H1 (cell line): ENCODE measurements at regions not wholly inside any gene's neighbourhood (a gene's known extent, or its start where the extent isn't known, plus 50 kb on each side); places are given as distances from the start of the nearest gene placed in this dataset.

Source experiments
- CTCF ChIA-PET: fragments of 300-600 bp; sonication (Branson Sonifier 250); formaldehyde crosslinking; loops from one replicate; lab custom pipeline; 2021; ENCODE audit not compliant: partially characterized antibody; lab: Charles Lee
- POLR2A ChIA-PET: fragments of 300-600 bp; sonication (Branson Sonifier 250); formaldehyde crosslinking; loops from one replicate; lab custom pipeline; 2021; ENCODE audit warnings: inconsistent platforms; ENCODE audit not compliant: partially characterized antibody; lab: Charles Lee
- DNase-seq, 2 experiments: peaks; one replicate each; pipeline versions ENCODE4 v3.0.0 to v3.0.0-alpha.2; 2010 to 2022; ENCODE audit warnings: low spot score in 2 of 2, low read depth in 1 of 2, mixed read lengths in 1 of 2
- FAIRE-seq: peaks from 2 replicates; lab custom pipeline; 2011; peaks lifted over from hg19 to GRCh38; lab: Jason Lieb, UNC
- H2AFZ ChIP-seq: 2 replicates; pipeline ENCODE4 v1.8.1; 2012; ENCODE audit warnings: low read length, inconsistent platforms
- H2AK5ac ChIP-seq: 2 replicates; pipeline ENCODE4 v1.6.1; 2013; ENCODE audit warnings: low read depth, low read length
- H2BK120ac ChIP-seq: replicated peaks from 2 replicates; pipeline ENCODE3; 2013; ENCODE audit warnings: low read depth, low read length, inconsistent platforms
- H2BK12ac ChIP-seq: 2 replicates; pipeline ENCODE4 v1.6.1; 2013; ENCODE audit warnings: low read depth, low read length
- H2BK15ac ChIP-seq: 2 replicates; pipeline ENCODE4 v1.6.1; 2013; ENCODE audit warnings: low read length
- H2BK20ac ChIP-seq: 2 replicates; pipeline ENCODE4 v1.6.1; 2013; ENCODE audit warnings: low read length
- H2BK5ac ChIP-seq: 2 replicates; pipeline ENCODE4 v1.6.1; 2013; ENCODE audit warnings: low read depth, low read length
- H3K14ac ChIP-seq: 2 replicates; pipeline ENCODE4 v1.6.1; 2013; ENCODE audit warnings: inconsistent platforms; ENCODE audit not compliant: insufficient read length
- H3K18ac ChIP-seq: 2 replicates; pipeline ENCODE4 v1.6.1; 2013; ENCODE audit warnings: low read length; ENCODE audit errors: extremely low read depth
- H3K23ac ChIP-seq: 2 replicates; pipeline ENCODE4 v1.6.1; 2013; ENCODE audit warnings: inconsistent platforms; ENCODE audit not compliant: insufficient read length
- H3K23me2 ChIP-seq: 2 replicates; pipeline ENCODE4 v1.6.1; 2013; ENCODE audit warnings: low read depth, low read length
- H3K27ac ChIP-seq: 2 replicates; pipeline ENCODE4 v1.6.1; 2011; ENCODE audit warnings: low read depth, low read length, inconsistent platforms
- H3K27me3 ChIP-seq, 4 experiments: replicated peaks in 1 of 4; 1 replicate in 1 of 4; 2 replicates in 3 of 4; pipeline versions ENCODE4 v1.6.1 to v1.8.1; 2011 to 2013; ENCODE audit warnings: low read length in 3 of 4, mild to moderate bottlenecking in 3 of 4, inconsistent platforms in 2 of 4, mixed read lengths in 2 of 4, moderate library complexity in 1 of 4; ENCODE audit not compliant: control insufficient read depth in 3 of 4, insufficient read depth in 3 of 4; ENCODE audit errors: extremely low read depth in 1 of 4
- H3K36me3 ChIP-seq, 4 experiments: 2 replicates each; pipeline versions ENCODE4 v1.6.1 to v1.8.1; 2011 to 2013; ENCODE audit warnings: mild to moderate bottlenecking in 4 of 4, low read length in 3 of 4, moderate library complexity in 2 of 4, control low read depth in 1 of 4, inconsistent platforms in 1 of 4; ENCODE audit not compliant: insufficient read depth in 4 of 4, control insufficient read depth in 2 of 4
- H3K4ac ChIP-seq: replicated peaks from 2 replicates; pipeline ENCODE3; 2013; ENCODE audit warnings: low read length, low read depth, mixed read lengths, inconsistent platforms; ENCODE audit not compliant: insufficient read length
- H3K4me1 ChIP-seq, 4 experiments: replicated peaks in 1 of 4; 1 replicate in 1 of 4; 2 replicates in 3 of 4; pipeline versions ENCODE4 v1.6.1 to v1.8.1; 2011 to 2013; ENCODE audit warnings: low read length in 3 of 4, inconsistent platforms in 2 of 4, mixed read lengths in 1 of 4; ENCODE audit not compliant: insufficient read depth in 4 of 4, control insufficient read depth in 3 of 4
- H3K4me2 ChIP-seq, 2 experiments: 2 replicates each; pipeline versions ENCODE4 v1.6.1 to v1.8.1; 2011 to 2013; ENCODE audit warnings: low read depth in 2 of 2, low read length in 2 of 2, control low read depth in 1 of 2, inconsistent platforms in 1 of 2, mild to moderate bottlenecking in 1 of 2; ENCODE audit not compliant: insufficient read depth in 1 of 2
- H3K4me3 ChIP-seq, 4 experiments: fragments of 200-600, 300-600 bp in 1 of 4; sonication (generic), shearing (Covaris generic), sonication (Bioruptor Twin) in 1 of 4; 2 replicates each; pipeline versions ENCODE4 v1.5.1 to v1.8.1; 2011 to 2016; ENCODE audit warnings: low read length in 4 of 4, low read depth in 3 of 4, control low read depth in 2 of 4, inconsistent platforms in 2 of 4, mild to moderate bottlenecking in 2 of 4, mixed read lengths in 1 of 4, moderate library complexity in 1 of 4; ENCODE audit not compliant: insufficient read depth in 2 of 4; ENCODE audit errors: extremely low read depth in 1 of 4
- H3K56ac ChIP-seq: replicated peaks from 2 replicates; pipeline ENCODE3; 2013; ENCODE audit warnings: low read depth, mild to moderate bottlenecking, mixed read lengths, low read length, inconsistent platforms; ENCODE audit not compliant: insufficient read length
- H3K79me1 ChIP-seq: 2 replicates; pipeline ENCODE4 v1.6.1; 2013; ENCODE audit warnings: low read depth, low read length, control low read depth
- H3K79me2 ChIP-seq, 2 experiments: 2 replicates each; pipeline versions ENCODE4 v1.6.1 to v1.8.1; 2012 to 2013; ENCODE audit warnings: low read length in 2 of 2, mild to moderate bottlenecking in 2 of 2, inconsistent platforms in 1 of 2; ENCODE audit not compliant: insufficient read depth in 2 of 2, control insufficient read depth in 1 of 2
- H3K9ac ChIP-seq, 4 experiments: replicated peaks in 1 of 4; 1 replicate in 1 of 4; 2 replicates in 3 of 4; pipeline versions ENCODE4 v1.6.1 to v1.8.1; 2011 to 2013; ENCODE audit warnings: low read depth in 3 of 4, low read length in 3 of 4, control low read depth in 2 of 4, mild to moderate bottlenecking in 2 of 4, moderate library complexity in 2 of 4, inconsistent platforms in 1 of 4; ENCODE audit errors: extremely low read depth in 1 of 4
- H3K9me3 ChIP-seq, 2 experiments: 2 replicates each; pipeline versions ENCODE4 v1.6.1 to v1.8.1; 2012 to 2013; ENCODE audit warnings: mild to moderate bottlenecking in 2 of 2, moderate library complexity in 2 of 2, control low read depth in 1 of 2, inconsistent platforms in 1 of 2, low read depth in 1 of 2, low read length in 1 of 2, mixed read lengths in 1 of 2; ENCODE audit not compliant: insufficient read depth in 2 of 2
- H4K20me1 ChIP-seq, 2 experiments: replicated peaks in 1 of 2; 2 replicates each; pipeline versions ENCODE3 to v1.8.1; 2011 to 2013; ENCODE audit warnings: inconsistent platforms in 2 of 2, low read length in 2 of 2, mild to moderate bottlenecking in 1 of 2; ENCODE audit not compliant: insufficient read depth in 2 of 2, control insufficient read depth in 1 of 2
- H4K5ac ChIP-seq: 2 replicates; pipeline ENCODE4 v1.6.1; 2013; ENCODE audit warnings: low read length, low read depth, mixed read lengths, inconsistent platforms; ENCODE audit not compliant: insufficient read length
- H4K8ac ChIP-seq: 2 replicates; pipeline ENCODE4 v1.8.0; 2013; ENCODE audit warnings: mild to moderate bottlenecking, moderate library complexity, low read length, inconsistent platforms; ENCODE audit not compliant: insufficient read depth; ENCODE audit errors: extremely low read depth
- H4K91ac ChIP-seq: replicated peaks from 2 replicates; pipeline ENCODE3; 2013; ENCODE audit warnings: low read length, mixed read lengths, inconsistent platforms; ENCODE audit not compliant: insufficient read length
- TEAD4 ChIP-seq: IDR thresholded peaks from 2 replicates; pipeline ENCODE4 v1.6.1; 2012; ENCODE audit warnings: low read depth, low read length, inconsistent platforms, mixed read lengths
- WGBS, 2 experiments: shearing (Covaris generic) in 1 of 2; methylation state at CpG; one replicate each; pipeline versions ENCODE4 v1.1.6 to v1.1.7; 2013 to 2015; ENCODE audit warnings: low lambda C conversion rate in 2 of 2, mixed read lengths in 2 of 2, inconsistent platforms in 1 of 2, low coverage in 1 of 2, missing lambda C conversion rate in 1 of 2; ENCODE audit not compliant: insufficient replicate concordance in 2 of 2, insufficient coverage in 1 of 2, insufficient read length in 1 of 2; ENCODE audit errors: extremely low coverage in 1 of 2, missing lambda C conversion rate in 1 of 2; 5-methylcytosine and 5-hydroxymethylcytosine counted together
- TF ChIP-seq, protein P1 (sequence below): IDR thresholded peaks from 2 replicates; pipeline ENCODE4 v1.6.1; 2012; ENCODE audit warnings: inconsistent platforms

DNA sequence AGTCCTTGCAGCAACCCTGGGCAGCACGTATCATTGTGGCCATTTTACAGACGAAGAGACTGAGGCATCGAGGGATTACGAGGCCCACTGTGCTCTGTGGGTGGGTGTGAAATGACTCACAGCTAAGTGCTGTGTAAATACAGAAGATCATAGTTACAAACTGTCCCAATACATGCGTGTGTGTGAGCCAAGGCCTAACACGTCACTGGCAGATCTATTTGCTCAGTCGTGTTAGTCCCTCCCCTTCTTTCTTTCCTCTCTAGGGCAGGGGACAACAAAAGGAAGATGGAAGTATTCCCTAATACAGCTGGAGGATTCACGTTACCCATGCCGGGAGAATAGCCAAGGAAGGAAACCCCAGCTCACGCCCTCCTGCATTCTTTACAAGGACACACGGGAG is 175.9 kb downstream of the CDC5L start:
- CTCF ChIA-PET: no interaction called here
- no peak overlapping the region for H3K4me2 ChIP-seq

More for the DNA sequence above, 175.9 kb downstream of the CDC5L start:
- no peak overlapping the region for H3K4ac ChIP-seq
- POLR2A ChIA-PET: no interaction called here
- H3K23ac ChIP-seq: no peak overlapping the region
- H2BK5ac ChIP-seq: no peak overlapping the region
- H2BK15ac ChIP-seq: 0 out of 2 replicates have a peak overlapping the region, but pooled peaks have one; percentile 7
- no peaks in the 10 kb centered on the region for H3K79me2 ChIP-seq
- H3K14ac ChIP-seq: no peak overlapping the region
- H2BK20ac ChIP-seq: no peak overlapping the region
- no peak overlapping the region for H3K27ac ChIP-seq
- H2BK12ac ChIP-seq: 0 out of 2 replicates have a peak overlapping the region, but pooled peaks have one; percentile 53
- H2AK5ac ChIP-seq: 0 out of 2 replicates have a peak overlapping the region, but pooled peaks have one; percentile 6
- no peaks in the 10 kb centered on the region for H3K79me1 ChIP-seq
- no peak overlapping the region for H4K5ac ChIP-seq
- no peaks in the 10 kb centered on the region for H4K20me1 ChIP-seq
- no peak for DNase-seq
- H3K4me1 ChIP-seq: peaks cover 0 to 8% (median 1%) of the 10 kb centered on the region in 4 experiments; a peak in 3 of 7 replicates
- no peak overlapping the region for H4K8ac ChIP-seq
- no peak overlapping the region for H3K9ac ChIP-seq
- TF ChIP-seq TEAD4: no peak
- TF ChIP-seq, protein P1, sequence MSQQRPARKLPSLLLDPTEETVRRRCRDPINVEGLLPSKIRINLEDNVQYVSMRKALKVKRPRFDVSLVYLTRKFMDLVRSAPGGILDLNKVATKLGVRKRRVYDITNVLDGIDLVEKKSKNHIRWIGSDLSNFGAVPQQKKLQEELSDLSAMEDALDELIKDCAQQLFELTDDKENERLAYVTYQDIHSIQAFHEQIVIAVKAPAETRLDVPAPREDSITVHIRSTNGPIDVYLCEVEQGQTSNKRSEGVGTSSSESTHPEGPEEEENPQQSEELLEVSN: 0 out of 2 replicates have a peak, but pooled peaks have one; percentile 41
- FAIRE-seq: no peak
- WGBS, 2 experiments: 85% methylated on average over 11 of the region's 11 CpGs; no CpG with 5 or more reads in 1 of the 2 experiments
- H3K23me2 ChIP-seq: no peaks in the 10 kb centered on the region
- H4K91ac ChIP-seq: no peak overlapping the region
- H3K9me3 ChIP-seq: no peaks in the 10 kb centered on the region
- H3K4me3 ChIP-seq: no peak overlapping the region
- H3K27me3 ChIP-seq: no peaks in the 10 kb centered on the region
- H2AFZ ChIP-seq: no peak overlapping the region
- H2BK120ac ChIP-seq: no peak overlapping the region
- no peak overlapping the region for H3K56ac ChIP-seq
- H3K18ac ChIP-seq: no peak overlapping the region
- H3K36me3 ChIP-seq: no peaks in the 10 kb centered on the region
